Nephron progenitor cell (in vitro differentiated cells): ENCODE measurements at regions not wholly inside any gene's neighbourhood (a gene's known extent, or its start where the extent isn't known, plus 50 kb on each side); places are given as distances from the start of the nearest gene placed in this dataset.

Experiments used
- DNase-seq: peaks from one replicate; pipeline ENCODE4 v3.0.0; 2021
- H3K27ac Mint-ChIP-seq: 2 replicates; pipeline ENCODE4 v1.8.0; 2021; ENCODE audit warnings: mild to moderate bottlenecking, moderate library complexity, mixed read lengths
- H3K27me3 Mint-ChIP-seq: 2 replicates; pipeline ENCODE4 v1.8.0; 2021; ENCODE audit warnings: mild to moderate bottlenecking, low read depth, mixed read lengths; ENCODE audit not compliant: poor library complexity
- H3K36me3 Mint-ChIP-seq: 2 replicates; pipeline ENCODE4 v1.8.0; 2021; ENCODE audit warnings: low read depth, mixed read lengths
- H3K4me1 Mint-ChIP-seq: 2 replicates; pipeline ENCODE4 v1.8.0; 2021; ENCODE audit warnings: mixed read lengths
- H3K4me3 Mint-ChIP-seq: 2 replicates; pipeline ENCODE4 v1.8.0; 2021; ENCODE audit warnings: mild to moderate bottlenecking, moderate library complexity, mixed read lengths
- H3K9me3 Mint-ChIP-seq: 2 replicates; pipeline ENCODE4 v1.8.0; 2021; ENCODE audit warnings: mild to moderate bottlenecking, moderate library complexity, mixed read lengths
- CTCF ChIP-seq: fragments of 200-600 bp; sonication (generic); IDR thresholded peaks from 2 replicates; pipeline ENCODE4 v1.5.0; 2021; ENCODE audit warnings: antibody characterized with exemption

GRCh38 chr4:124872659-124873058 lies 160.1 kb upstream of the ANKRD50 start:
- Mint-ChIP-seq H3K9me3 (peaks cover 20% of the 10 kb centered on the region), H3K27me3 (peaks cover 2% of the 10 kb centered on the region), H3K4me1 (peaks cover 7% of the 10 kb centered on the region), H3K27ac (no peak overlapping the region), H3K36me3 (peaks cover 17% of the 10 kb centered on the region), H3K4me3 (no peak overlapping the region)
- no peak for TF ChIP-seq CTCF
- DNase-seq, result no peak

- no peaks in the 10 kb centered on the region for H3K9me3 Mint-ChIP-seq
- no peak overlapping the region for H3K27ac Mint-ChIP-seq
These were observed 157.5 kb upstream of the ANKRD50 start for GRCh38 chr4:124869961-124870495.

GRCh38 chr4:124868495-124868894 lies 156.0 kb upstream of the ANKRD50 start:
- Mint-ChIP-seq H3K36me3 (no peaks in the 10 kb centered on the region), H3K4me3 (no peak overlapping the region), H3K4me1 (peaks cover 3% of the 10 kb centered on the region), H3K27ac (no peak overlapping the region), H3K9me3 (no peaks in the 10 kb centered on the region), H3K27me3 (peaks cover 2% of the 10 kb centered on the region)
- DNase-seq, result no peak
- TF ChIP-seq CTCF, result no peak

More at GRCh38 chr4:124869961-124870495, 157.5 kb upstream of the ANKRD50 start:
- Mint-ChIP-seq H3K4me1 (peaks cover 7% of the 10 kb centered on the region), H3K4me3 (no peak overlapping the region), H3K36me3 (no peaks in the 10 kb centered on the region), H3K27me3 (peaks cover 2% of the 10 kb centered on the region)
- DNase-seq, result no peak
- TF ChIP-seq CTCF, result no peak

GRCh38 chr4:124867536-124867935 lies 155.0 kb upstream of the ANKRD50 start:
- H3K4me1 Mint-ChIP-seq, result peaks cover 7% of the 10 kb centered on the region

GRCh38 chr4:124866301-124866700 lies 153.8 kb upstream of the ANKRD50 start:
- TF ChIP-seq CTCF, result no peak
- Mint-ChIP-seq H3K27me3 (peaks cover 2% of the 10 kb centered on the region), H3K36me3 (no peaks in the 10 kb centered on the region), H3K4me3 (no peak overlapping the region), H3K4me1 (peaks cover 14% of the 10 kb centered on the region), H3K9me3 (no peaks in the 10 kb centered on the region), H3K27ac (no peak overlapping the region)
- DNase-seq, result no peak

More at GRCh38 chr4:124867536-124867935, 155.0 kb upstream of the ANKRD50 start:
- H3K9me3 Mint-ChIP-seq, result no peaks in the 10 kb centered on the region
- no peaks in the 10 kb centered on the region for H3K36me3 Mint-ChIP-seq
- no peak overlapping the region for H3K4me3 Mint-ChIP-seq
- no peak for DNase-seq
- H3K27ac Mint-ChIP-seq, result no peak overlapping the region
- peaks cover 2% of the 10 kb centered on the region for H3K27me3 Mint-ChIP-seq
- no peak for TF ChIP-seq CTCF

GRCh38 chr4:124863040-124863545 lies 150.6 kb upstream of the ANKRD50 start:
- H3K36me3 Mint-ChIP-seq, result no peaks in the 10 kb centered on the region
- H3K4me1 Mint-ChIP-seq, result peaks cover 14% of the 10 kb centered on the region
- no peak overlapping the region for H3K27ac Mint-ChIP-seq
- TF ChIP-seq CTCF, result no peak
- no peak for DNase-seq
- no peak overlapping the region for H3K4me3 Mint-ChIP-seq
- H3K27me3 Mint-ChIP-seq, result no peaks in the 10 kb centered on the region
- H3K9me3 Mint-ChIP-seq, result no peaks in the 10 kb centered on the region
